ENCODE measurements at regions not wholly inside any gene's neighbourhood (a gene's known extent, or its start where the extent isn't known, plus 50 kb on each side); places are given as distances from the start of the nearest gene placed in this dataset.
A peak's percentile ranks its signal among the peaks of the same experiment; 100 is the strongest.
"Not testable (repeated sequence)": the region's sequence is repeated elsewhere in the genome, so short reads cannot be mapped to it uniquely, and the experiment has no call there.

- DNase-seq, result no peak
These were observed 78.2 kb upstream of the TRPM1 start for GRCh38 chr15:31179693-31180092.

- no peak for DNase-seq
These were observed 91.8 kb upstream of the TRPM1 start for GRCh38 chr15:31193291-31193690.

- DNase-seq, result no peak
These were observed 94.3 kb upstream of the TRPM1 start for GRCh38 chr15:31195871-31196270.

- DNase-seq, result peak; percentile 57
These were observed 96.2 kb upstream of the TRPM1 start for GRCh38 chr15:31197497-31198414.

GRCh38 chr15:31200735-31201151 lies 99.2 kb upstream of the TRPM1 start:
- peak; percentile 75 for DNase-seq

- peak; percentile 23 for DNase-seq
These were observed 101.4 kb upstream of the TRPM1 start for GRCh38 chr15:31202953-31203352.

GRCh38 chr15:31203999-31204398 lies 102.5 kb upstream of the TRPM1 start:
- DNase-seq, result no peak

- no peak for DNase-seq
These were observed 105.1 kb upstream of the TRPM1 start for GRCh38 chr15:31206386-31207181.

GRCh38 chr15:31207246-31207645 lies 105.7 kb upstream of the TRPM1 start:
- DNase-seq, result no peak

GRCh38 chr15:31207861-31208260 lies 106.3 kb upstream of the TRPM1 start:
- not testable (repeated sequence) for DNase-seq

GRCh38 chr15:31208817-31209216 lies 107.3 kb upstream of the TRPM1 start:
- no peak for DNase-seq

- DNase-seq, result no peak
These were observed 109.8 kb upstream of the TRPM1 start for GRCh38 chr15:31211353-31211752.

GRCh38 chr15:31212326-31213080 lies 111.0 kb upstream of the TRPM1 start:
- no peak for DNase-seq

GRCh38 chr15:31214158-31214863 lies 112.3 kb upstream of the KLF13 start:
- DNase-seq, result no peak

- no peak for DNase-seq
These were observed 111.7 kb upstream of the KLF13 start for GRCh38 chr15:31214864-31215489.

- peak; percentile 79 for DNase-seq
These were observed 111.0 kb upstream of the KLF13 start for GRCh38 chr15:31215490-31216214.

GRCh38 chr15:31216215-31216911 lies 110.3 kb upstream of the KLF13 start:
- DNase-seq, result no peak

- DNase-seq, result no peak
These were observed 109.6 kb upstream of the KLF13 start for GRCh38 chr15:31217067-31217466.

GRCh38 chr15:31217566-31218270 lies 108.9 kb upstream of the KLF13 start:
- no peak for DNase-seq

GRCh38 chr15:31219221-31219620 lies 107.4 kb upstream of the KLF13 start:
- no peak for DNase-seq
